Peyer's patch (tissue), 4 donors: ENCODE measurements at regions not wholly inside any gene's neighbourhood (a gene's known extent, or its start where the extent isn't known, plus 50 kb on each side); places are given as distances from the start of the nearest gene placed in this dataset.

Experiments
- CTCF ChIP-seq, 6 experiments: fragments of 450-650 bp in 4 of 6; fragments of 200-600 bp in 2 of 6; sonication (generic) in 1 of 6; IDR thresholded peaks; one replicate each; pipeline ENCODE4 v1.5.1; 2017 to 2019; ENCODE audit warnings: antibody characterized with exemption in 6 of 6, mild to moderate bottlenecking in 3 of 6, moderate library complexity in 1 of 6
- POLR2A ChIP-seq, 2 donors: fragments of 450-650 bp; IDR thresholded peaks; one replicate each; pipeline ENCODE4 v1.5.1; 2017; ENCODE audit warnings: antibody characterized with exemption in 2 of 2, mild to moderate bottlenecking in 2 of 2, moderate library complexity in 2 of 2

- no peak for TF ChIP-seq CTCF (IDR thresholded peaks at IDR 0.05)
- TF ChIP-seq POLR2A (IDR thresholded peaks at IDR 0.05) = no peak
Measured at GRCh38 chrX:30982467-30982866, 89.4 kb downstream of the FTHL17 start.
